ENCODE measurements at regions not wholly inside any gene's neighbourhood (a gene's known extent, or its start where the extent isn't known, plus 50 kb on each side); places are given as distances from the start of the nearest gene placed in this dataset.

- Histone ChIP-seq H3K27ac (no peak overlapping the region), H3K27me3 (no peaks in the 10 kb centered on the region), H3K4me3 (no peak overlapping the region), H3K36me3 (no peaks in the 10 kb centered on the region), H3K9me3 (no peaks in the 10 kb centered on the region), H3K4me1 (no peaks in the 10 kb centered on the region)
- no peak for DNase-seq
- ATAC-seq (ENCODE audit: low FRiP score in 2 of 2), result no peak
- 73 to 75% methylated on average over 3 to 4 of the region's 4 CpGs for WGBS, 2 donors
- no peak for TF ChIP-seq EP300 (IDR thresholded peaks at IDR 0.05)
Observed at GRCh38 chr4:151824656-151825055, 63.8 kb upstream of the GATB start.

DNA sequence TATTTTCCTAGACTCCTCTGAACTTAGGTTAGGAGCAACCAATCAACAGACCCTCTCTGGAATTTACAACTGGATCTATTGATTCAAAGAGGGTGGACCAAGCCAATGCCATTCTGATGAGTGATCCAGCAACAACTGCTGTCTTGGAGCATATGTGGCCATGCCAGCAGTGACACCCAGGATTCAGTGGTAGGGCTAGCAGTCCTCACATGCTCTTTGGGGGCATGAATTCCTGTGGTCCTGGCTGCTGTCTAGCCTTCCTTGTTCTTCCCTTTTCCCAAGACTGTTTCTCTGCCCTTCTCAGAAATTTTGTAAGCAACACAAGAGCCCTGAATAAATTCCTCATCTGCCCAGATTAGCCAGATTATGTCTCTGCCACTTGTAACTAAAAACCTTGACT is 61.5 kb upstream of the GATB start:
- ATAC-seq (ENCODE audit: low FRiP score in 2 of 2), result no peak
- no peak for TF ChIP-seq POLR2A (IDR thresholded peaks at IDR 0.05)
- Histone ChIP-seq H3K36me3 (no peaks in the 10 kb centered on the region), H3K4me1 (no peaks in the 10 kb centered on the region), H3K27me3 (no peaks in the 10 kb centered on the region), H3K4me3 (no peak overlapping the region), H3K27ac (no peak overlapping the region), H3K9me3 (no peaks in the 10 kb centered on the region)
- no peak for DNase-seq

DNA sequence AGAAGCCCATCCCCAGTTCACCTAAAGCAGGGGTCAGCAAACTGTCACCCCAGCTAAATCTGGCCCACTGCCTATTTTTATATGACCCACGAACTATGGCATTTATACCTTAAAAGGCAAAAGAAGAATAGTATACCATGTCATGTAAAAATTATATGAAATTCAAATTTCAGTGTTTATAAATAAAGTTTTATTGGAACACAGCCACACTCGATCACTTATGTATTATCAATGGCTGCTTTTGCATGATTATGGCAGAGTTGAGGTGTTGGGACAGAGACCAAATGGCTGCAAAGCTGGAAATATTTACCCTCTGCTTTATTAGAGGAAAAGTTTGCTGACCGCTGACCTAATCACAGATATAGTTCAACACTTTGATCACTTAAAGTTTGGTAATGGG is 59.2 kb upstream of the GATB start:
- WGBS, 2 donors, result 87 to 91% methylated on average over 3 of the region's 3 CpGs
- no peak for DNase-seq
- ATAC-seq (ENCODE audit: low FRiP score in 2 of 2), result no peak
- TF ChIP-seq POLR2A (IDR thresholded peaks at IDR 0.05) (no peak), CTCF (IDR thresholded peaks at IDR 0.05) (no peak), EP300 (IDR thresholded peaks at IDR 0.05) (no peak), POLR2AphosphoS5 (IDR thresholded peaks at IDR 0.05) (no peak)
- Histone ChIP-seq H3K27me3 (no peaks in the 10 kb centered on the region), H3K4me1 (no peaks in the 10 kb centered on the region), H3K36me3 (no peaks in the 10 kb centered on the region), H3K4me3 (no peak overlapping the region), H3K9me3 (no peaks in the 10 kb centered on the region), H3K27ac (no peak overlapping the region)

- no peaks in the 10 kb centered on the region for H3K4me1 ChIP-seq
- H3K4me3 ChIP-seq, result no peak overlapping the region
- no peak for TF ChIP-seq POLR2AphosphoS5 (IDR thresholded peaks at IDR 0.05)
- no peak for TF ChIP-seq EP300 (IDR thresholded peaks at IDR 0.05)
- no peak for TF ChIP-seq POLR2A (IDR thresholded peaks at IDR 0.05)
- no peak for TF ChIP-seq CTCF (IDR thresholded peaks at IDR 0.05)
- no peaks in the 10 kb centered on the region for H3K36me3 ChIP-seq
- no peak for DNase-seq
- no peaks in the 10 kb centered on the region for H3K9me3 ChIP-seq
- ATAC-seq (ENCODE audit: low FRiP score in 2 of 2), result no peak
- H3K27ac ChIP-seq, result no peak overlapping the region
- H3K27me3 ChIP-seq, result no peaks in the 10 kb centered on the region
Observed at GRCh38 chr4:151811403-151811802, 50.6 kb upstream of the GATB start.

Small RNA genes lying in the stretch of these regions (small RNA-seq; reads per million reads assigned to genes)
- gene RN7SL446P, result 0 reads per million in 4 donors
- 0 reads per million in 4 donors for gene RNA5SP169

All from upper lobe of left lung (tissue), 6 donors.